Cardiac muscle cell (in vitro differentiated cells and primary cell): ENCODE measurements at regions not wholly inside any gene's neighbourhood (a gene's known extent, or its start where the extent isn't known, plus 50 kb on each side); places are given as distances from the start of the nearest gene placed in this dataset.
A peak's percentile ranks its signal among the peaks of the same experiment; 100 is the strongest.

Experiments used
- DNase-seq, 2 donors: peaks; one replicate each; pipeline versions ENCODE4 v3.0.0 to v3.0.0-alpha.2; 2010 to 2017; ENCODE audit warnings: low read depth in 1 of 2, low spot score in 1 of 2
- H3K27ac ChIP-seq: fragments of 200-600 bp; sonication (generic); 2 replicates; pipeline ENCODE4 v1.5.1; 2016
- H3K27me3 ChIP-seq: fragments of 200-600 bp; sonication (generic); 2 replicates; pipeline ENCODE4 v1.6.0; 2016; ENCODE audit warnings: control low read depth
- H3K36me3 ChIP-seq: fragments of 200-600 bp; sonication (generic); 2 replicates; pipeline ENCODE4 v1.5.1; 2016; ENCODE audit warnings: control low read depth
- H3K4me1 ChIP-seq: fragments of 200-600 bp; sonication (generic); 2 replicates; pipeline ENCODE4 v1.8.1; 2017; ENCODE audit warnings: low read depth, mild to moderate bottlenecking, mixed run types
- H3K4me3 ChIP-seq: fragments of 200-600 bp; sonication (generic); 2 replicates; pipeline ENCODE4 v1.5.1; 2016; ENCODE audit warnings: mild to moderate bottlenecking
- H3K9me3 ChIP-seq: fragments of 200-600 bp; sonication (generic); 2 replicates; pipeline ENCODE4 v1.5.1; 2017; ENCODE audit warnings: low read depth, mild to moderate bottlenecking, control low read depth
- TF ChIP-seq, protein P1 (sequence below): IDR thresholded peaks from 2 replicates; pipeline ENCODE4 v1.5.1; 2012; ENCODE audit warnings: low read depth, mild to moderate bottlenecking, low read length

DNA sequence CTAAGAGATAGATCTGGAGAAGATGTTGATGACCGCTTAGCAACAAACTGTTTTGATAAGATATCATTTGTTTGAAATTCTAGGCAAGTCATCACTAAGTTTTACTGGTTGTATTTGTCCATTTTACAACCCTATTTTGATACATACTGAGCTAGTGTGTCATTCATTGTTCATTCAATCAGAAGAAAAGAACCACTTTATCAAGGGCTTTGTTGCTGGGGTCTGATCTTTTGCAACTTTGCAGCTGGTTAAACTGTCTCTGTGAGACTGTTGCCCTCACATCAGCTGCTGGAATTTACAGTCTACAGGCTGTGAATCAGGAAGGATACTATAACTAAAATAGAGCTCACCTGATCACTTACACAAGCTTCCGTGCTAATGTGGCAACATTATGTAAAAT is 290.5 kb downstream of the RFC3 start:
- TF ChIP-seq, protein P1, sequence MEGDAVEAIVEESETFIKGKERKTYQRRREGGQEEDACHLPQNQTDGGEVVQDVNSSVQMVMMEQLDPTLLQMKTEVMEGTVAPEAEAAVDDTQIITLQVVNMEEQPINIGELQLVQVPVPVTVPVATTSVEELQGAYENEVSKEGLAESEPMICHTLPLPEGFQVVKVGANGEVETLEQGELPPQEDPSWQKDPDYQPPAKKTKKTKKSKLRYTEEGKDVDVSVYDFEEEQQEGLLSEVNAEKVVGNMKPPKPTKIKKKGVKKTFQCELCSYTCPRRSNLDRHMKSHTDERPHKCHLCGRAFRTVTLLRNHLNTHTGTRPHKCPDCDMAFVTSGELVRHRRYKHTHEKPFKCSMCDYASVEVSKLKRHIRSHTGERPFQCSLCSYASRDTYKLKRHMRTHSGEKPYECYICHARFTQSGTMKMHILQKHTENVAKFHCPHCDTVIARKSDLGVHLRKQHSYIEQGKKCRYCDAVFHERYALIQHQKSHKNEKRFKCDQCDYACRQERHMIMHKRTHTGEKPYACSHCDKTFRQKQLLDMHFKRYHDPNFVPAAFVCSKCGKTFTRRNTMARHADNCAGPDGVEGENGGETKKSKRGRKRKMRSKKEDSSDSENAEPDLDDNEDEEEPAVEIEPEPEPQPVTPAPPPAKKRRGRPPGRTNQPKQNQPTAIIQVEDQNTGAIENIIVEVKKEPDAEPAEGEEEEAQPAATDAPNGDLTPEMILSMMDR = no peak
- peak in 1 of 2 donors; percentile 2 for DNase-seq
- Histone ChIP-seq H3K27me3 (no peaks in the 10 kb centered on the region), H3K4me3 (no peak overlapping the region), H3K4me1 (no peaks in the 10 kb centered on the region), H3K27ac (no peak overlapping the region), H3K36me3 (no peaks in the 10 kb centered on the region), H3K9me3 (no peaks in the 10 kb centered on the region)

DNA sequence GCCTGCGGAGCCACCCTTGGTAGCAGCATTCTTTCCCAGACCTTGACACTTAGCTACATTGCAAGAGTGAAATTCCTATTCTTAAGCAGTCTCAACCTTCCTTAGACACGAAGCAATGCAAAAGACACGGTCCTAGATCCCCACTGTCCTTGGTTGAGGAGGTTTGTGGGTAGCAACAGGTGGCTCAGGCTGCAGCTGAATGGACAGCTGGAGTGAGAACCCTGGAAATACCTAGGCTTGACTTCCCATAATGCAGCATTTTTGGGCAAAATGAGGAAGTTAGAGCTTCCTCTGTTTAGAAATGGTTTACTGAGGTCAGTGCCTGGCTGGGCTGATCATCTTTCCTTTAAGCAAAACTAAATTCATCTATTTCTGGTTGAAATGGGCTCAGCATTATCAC is 296.6 kb downstream of the RFC3 start:
- TF ChIP-seq, protein P1 = no peak
- Histone ChIP-seq H3K27me3 (no peaks in the 10 kb centered on the region), H3K9me3 (no peaks in the 10 kb centered on the region), H3K4me3 (no peak overlapping the region), H3K27ac (no peak overlapping the region), H3K4me1 (no peaks in the 10 kb centered on the region), H3K36me3 (no peaks in the 10 kb centered on the region)
- no peak for DNase-seq

DNA sequence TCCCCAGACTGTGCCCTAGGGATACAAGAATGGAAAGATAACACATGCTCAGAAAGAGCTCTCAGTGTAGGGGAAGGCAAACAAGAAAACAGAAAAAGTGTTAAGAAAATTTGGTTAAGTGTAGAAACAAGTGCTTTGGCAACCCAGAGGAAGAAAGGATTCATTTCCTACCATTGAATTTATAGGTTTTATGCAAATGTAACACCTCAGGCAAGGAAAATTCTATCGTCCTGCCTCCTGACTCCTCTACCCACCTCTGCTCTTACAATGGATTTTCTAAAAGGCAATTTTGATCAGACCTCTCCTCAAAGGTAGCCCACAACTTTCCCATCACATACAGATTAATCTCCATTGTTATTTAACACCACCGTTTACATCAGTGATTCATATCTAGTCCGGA is 298.7 kb downstream of the RFC3 start:
- no peaks in the 10 kb centered on the region for H3K36me3 ChIP-seq
- TF ChIP-seq, protein P1 = no peak
- DNase-seq = no peak
- H3K4me3 ChIP-seq = no peak overlapping the region
- no peak overlapping the region for H3K27ac ChIP-seq
- no peaks in the 10 kb centered on the region for H3K27me3 ChIP-seq
- H3K9me3 ChIP-seq = no peaks in the 10 kb centered on the region
- no peaks in the 10 kb centered on the region for H3K4me1 ChIP-seq

DNA sequence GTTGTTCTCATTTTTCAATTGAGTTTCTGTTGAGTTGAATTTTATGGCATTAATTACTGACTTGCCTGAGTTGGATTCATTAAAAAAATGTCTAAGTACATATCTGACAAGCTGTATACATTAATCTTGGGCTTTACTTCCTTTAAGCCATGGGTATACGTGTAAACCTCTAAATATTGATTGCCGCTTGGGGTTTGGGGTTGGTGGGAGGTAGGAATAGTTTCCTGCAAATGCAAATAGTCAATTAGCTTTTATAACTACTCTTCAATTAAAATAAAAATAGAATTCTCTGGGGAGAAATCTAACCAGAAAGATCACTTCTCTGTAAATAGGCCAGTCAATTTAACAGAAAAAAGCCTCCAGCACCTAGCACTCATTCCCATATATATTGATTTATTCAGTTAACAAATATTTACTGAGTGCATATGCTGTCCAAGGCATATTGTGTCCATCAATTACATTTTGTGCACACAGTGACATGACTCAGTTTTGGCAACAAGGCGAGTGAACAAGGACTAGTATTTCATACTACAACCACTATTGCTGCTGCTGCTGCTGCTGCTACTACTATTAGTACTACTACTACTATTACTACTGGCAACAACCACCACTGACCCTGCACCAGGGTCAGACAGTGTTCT is 306.8 kb downstream of the RFC3 start:
- TF ChIP-seq, protein P1 = no peak
- no peak for DNase-seq
- Histone ChIP-seq H3K36me3 (no peaks in the 10 kb centered on the region), H3K27ac (no peak overlapping the region), H3K4me1 (no peaks in the 10 kb centered on the region), H3K9me3 (no peaks in the 10 kb centered on the region), H3K4me3 (no peak overlapping the region), H3K27me3 (no peaks in the 10 kb centered on the region)

DNA sequence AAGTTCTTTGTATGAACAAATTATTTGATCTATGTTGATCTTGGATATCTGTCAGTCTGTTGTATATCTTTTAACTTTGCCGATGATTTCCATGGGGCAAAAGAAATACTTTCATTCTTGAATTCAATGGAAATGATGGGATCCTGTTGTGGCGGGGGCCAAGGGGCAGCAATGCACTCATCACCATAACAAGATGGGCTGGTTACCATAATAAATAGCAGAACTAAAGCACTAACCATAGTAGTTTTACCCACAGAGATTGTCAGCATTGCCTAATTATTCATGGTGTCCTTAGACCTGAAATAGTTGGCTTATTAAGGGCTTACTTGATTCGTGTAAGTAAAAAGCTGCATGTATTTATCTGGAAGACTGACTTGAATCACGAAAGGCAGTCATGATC is 309.6 kb downstream of the RFC3 start:
- TF ChIP-seq, protein P1 = no peak
- H3K4me1 ChIP-seq = no peaks in the 10 kb centered on the region

More for the DNA sequence above, 309.6 kb downstream of the RFC3 start:
- Histone ChIP-seq H3K27me3 (no peaks in the 10 kb centered on the region), H3K27ac (no peak overlapping the region), H3K9me3 (no peaks in the 10 kb centered on the region), H3K4me3 (no peak overlapping the region), H3K36me3 (no peaks in the 10 kb centered on the region)
- no peak for DNase-seq
